ENCODE measurements at regions not wholly inside any gene's neighbourhood (a gene's known extent, or its start where the extent isn't known, plus 50 kb on each side); places are given as distances from the start of the nearest gene placed in this dataset.

- Histone ChIP-seq H3K4me3 (ENCODE audit: low read length, poor library complexity, severe bottlenecking) (no peak overlapping the region), H3K4me2 (ENCODE audit: low read depth, low read length, poor library complexity, severe bottlenecking) (no peak overlapping the region), H3K9ac (ENCODE audit: low read depth, low read length, poor library complexity, severe bottlenecking) (no peak overlapping the region), H3K4me1 (ENCODE audit: insufficient read depth, low read length, poor library complexity, severe bottlenecking) (no peaks in the 10 kb centered on the region), H3K9me3 (ENCODE audit: insufficient read depth, low read depth, low read length) (peaks cover 25% of the 10 kb centered on the region; the same call in 1 of the 2 replicates), H3K27me3 (ENCODE audit: insufficient read depth, low read length, poor library complexity, severe bottlenecking) (no peaks in the 10 kb centered on the region), H2AFZ (ENCODE audit: low read length) (no peak overlapping the region), H3F3A (ENCODE audit: low read depth) (no peaks in the 10 kb centered on the region), H4K20me1 (ENCODE audit: insufficient read depth, low read length, poor library complexity, severe bottlenecking) (no peaks in the 10 kb centered on the region), H3K9me2 (replicated peaks; ENCODE audit: low read depth, low read length) (no peaks in the 10 kb centered on the region), H3K79me2 (ENCODE audit: insufficient read depth, low read length) (no peaks in the 10 kb centered on the region), H3K36me3 (ENCODE audit: insufficient read depth, low read length) (no peaks in the 10 kb centered on the region)
- TF ChIP-seq CTCF (conservative IDR thresholded peaks at IDR 0.05; ENCODE audit: low read length) (no peak), EZH2phosphoT487 (IDR thresholded peaks at IDR 0.05; ENCODE audit: borderline replicate concordance) (no peak)
Measured at GRCh38 chr3:473033-473800, 276.7 kb downstream of the CHL1 start.

GRCh38 chr3:474828-475227 lies 278.3 kb downstream of the CHL1 start:
- Histone ChIP-seq H3K9ac (ENCODE audit: low read depth, low read length, poor library complexity, severe bottlenecking) (no peak overlapping the region), H2AFZ (ENCODE audit: low read length) (no peak overlapping the region), H3K4me2 (ENCODE audit: low read depth, low read length, poor library complexity, severe bottlenecking) (no peak overlapping the region), H3K9me3 (ENCODE audit: insufficient read depth, low read depth, low read length) (peaks cover 20% of the 10 kb centered on the region; the same call in 1 of the 2 replicates), H3K27me3 (ENCODE audit: insufficient read depth, low read length, poor library complexity, severe bottlenecking) (no peaks in the 10 kb centered on the region), H3K4me1 (ENCODE audit: insufficient read depth, low read length, poor library complexity, severe bottlenecking) (no peaks in the 10 kb centered on the region), H3K9me2 (replicated peaks; ENCODE audit: low read depth, low read length) (no peaks in the 10 kb centered on the region), H3K79me2 (ENCODE audit: insufficient read depth, low read length) (no peaks in the 10 kb centered on the region), H4K20me1 (ENCODE audit: insufficient read depth, low read length, poor library complexity, severe bottlenecking) (no peaks in the 10 kb centered on the region), H3F3A (ENCODE audit: low read depth) (no peaks in the 10 kb centered on the region), H3K4me3 (ENCODE audit: low read length, poor library complexity, severe bottlenecking) (no peak overlapping the region), H3K36me3 (ENCODE audit: insufficient read depth, low read length) (no peaks in the 10 kb centered on the region)
- TF ChIP-seq CTCF (conservative IDR thresholded peaks at IDR 0.05; ENCODE audit: low read length) (no peak), EZH2phosphoT487 (IDR thresholded peaks at IDR 0.05; ENCODE audit: borderline replicate concordance) (no peak)

GRCh38 chr3:480070-480469 lies 283.5 kb downstream of the CHL1 start:
- Histone ChIP-seq H3K36me3 (ENCODE audit: insufficient read depth, low read length) (no peaks in the 10 kb centered on the region), H3K4me2 (ENCODE audit: low read depth, low read length, poor library complexity, severe bottlenecking) (no peak overlapping the region), H3F3A (ENCODE audit: low read depth) (no peaks in the 10 kb centered on the region), H2AFZ (ENCODE audit: low read length) (no peak overlapping the region), H4K20me1 (ENCODE audit: insufficient read depth, low read length, poor library complexity, severe bottlenecking) (no peaks in the 10 kb centered on the region), H3K4me1 (ENCODE audit: insufficient read depth, low read length, poor library complexity, severe bottlenecking) (no peaks in the 10 kb centered on the region), H3K4me3 (ENCODE audit: low read length, poor library complexity, severe bottlenecking) (no peak overlapping the region), H3K79me2 (ENCODE audit: insufficient read depth, low read length) (no peaks in the 10 kb centered on the region), H3K27me3 (ENCODE audit: insufficient read depth, low read length, poor library complexity, severe bottlenecking) (no peaks in the 10 kb centered on the region), H3K9ac (ENCODE audit: low read depth, low read length, poor library complexity, severe bottlenecking) (no peak overlapping the region), H3K9me3 (ENCODE audit: insufficient read depth, low read depth, low read length) (peaks cover 10% of the 10 kb centered on the region; the same call in 1 of the 2 replicates), H3K9me2 (replicated peaks; ENCODE audit: low read depth, low read length) (no peaks in the 10 kb centered on the region)
- TF ChIP-seq CTCF (conservative IDR thresholded peaks at IDR 0.05; ENCODE audit: low read length): no peak

Measured in Loucy (cell line).